PC-9 (cell line): ENCODE measurements at regions not wholly inside any gene's neighbourhood (a gene's known extent, or its start where the extent isn't known, plus 50 kb on each side); places are given as distances from the start of the nearest gene placed in this dataset.

ENCODE experiments used
- BruUV-seq: library from RNA; stranded (reverse); fragments of 400-500 nt; replicated peaks from 2 replicates; lab custom pipeline; 2021; lab: Mats Ljungman, UMichigan
- CTCF ChIA-PET: fragments of 300-600 bp; sonication (Branson Sonifier 250); formaldehyde crosslinking; loops from one replicate; lab custom pipeline; 2022; ENCODE audit warnings: antibody characterized with exemption; lab: Charles Lee
- POLR2A ChIA-PET: fragments of 300-600 bp; sonication (Branson Sonifier 250); formaldehyde crosslinking; loops from one replicate; lab custom pipeline; 2022; ENCODE audit warnings: antibody characterized with exemption; ENCODE audit not compliant: unreplicated experiment; lab: Charles Lee
- DNase-seq, 2 experiments: peaks; one replicate each; pipeline versions ENCODE4 v3.0.0 to v3.0.0-alpha.2; 2015 to 2022; ENCODE audit warnings: mixed read lengths in 1 of 2
- H2AFZ ChIP-seq: fragments of 200-600 bp; sonication (generic); 2 replicates; pipeline ENCODE4 v1.8.1; 2017; ENCODE audit warnings: antibody characterized with exemption
- H3F3A ChIP-seq: fragments of 200-600 bp; sonication (generic); 2 replicates; pipeline ENCODE4 v1.8.1; 2017; ENCODE audit warnings: antibody characterized with exemption, mild to moderate bottlenecking, low read depth; ENCODE audit not compliant: insufficient read depth
- H3K27ac ChIP-seq: fragments of 200-600 bp; sonication (generic); 2 replicates; pipeline ENCODE4 v1.6.1; 2016; ENCODE audit warnings: mixed run types
- H3K27me3 ChIP-seq: fragments of 200-600 bp; sonication (generic); 2 replicates; pipeline ENCODE4 v1.6.1; 2016; ENCODE audit warnings: low read depth, mixed run types; ENCODE audit not compliant: insufficient read depth
- H3K36me3 ChIP-seq: fragments of 200-600 bp; sonication (generic); 2 replicates; pipeline ENCODE4 v1.6.1; 2016; ENCODE audit warnings: low read depth, mixed run types
- H3K4me1 ChIP-seq: fragments of 200-600 bp; sonication (generic); replicated peaks from 2 replicates; pipeline ENCODE4 v1.6.1; 2016; ENCODE audit warnings: mixed run types; ENCODE audit not compliant: insufficient read depth
- H3K4me2 ChIP-seq: fragments of 200-600 bp; sonication (generic); 2 replicates; pipeline ENCODE4 v1.6.1; 2017; ENCODE audit warnings: mixed run types
- H3K4me3 ChIP-seq: fragments of 200-600 bp; sonication (generic); 2 replicates; pipeline ENCODE4 v1.6.1; 2016; ENCODE audit warnings: mixed run types
- H3K79me2 ChIP-seq: fragments of 200-600 bp; sonication (generic); 2 replicates; pipeline ENCODE4 v1.6.1; 2017; ENCODE audit warnings: low read depth, mixed run types
- H3K9me2 ChIP-seq: fragments of 200-600 bp; sonication (generic); 2 replicates; pipeline ENCODE4 v1.8.1; 2017; ENCODE audit warnings: mild to moderate bottlenecking; ENCODE audit not compliant: insufficient read depth
- H3K9me3 ChIP-seq: fragments of 200-600 bp; sonication (generic); 2 replicates; pipeline ENCODE4 v1.8.1; 2016; ENCODE audit warnings: low read depth; ENCODE audit not compliant: insufficient read depth
- H4K20me1 ChIP-seq: fragments of 200-600 bp; sonication (generic); 2 replicates; pipeline ENCODE4 v1.8.1; 2017; ENCODE audit not compliant: insufficient read depth
- EZH2 ChIP-seq: fragments of 200-600 bp; sonication (generic); IDR thresholded peaks from 2 replicates; pipeline ENCODE4 v1.8.0; 2017; ENCODE audit warnings: antibody characterized with exemption, low read depth
- intact Hi-C: fragments of 100-400 bp; cut with micrococcal nuclease; formaldehyde crosslinking; loops from one replicate; pipeline ENCODE4 v1.10.0; 2022; ENCODE audit not compliant: unreplicated experiment
- TF ChIP-seq, protein P1 (sequence below): fragments of 200-600 bp; sonication (generic); conservative IDR thresholded peaks from 2 replicates; pipeline ENCODE4 v1.6.1; 2017; ENCODE audit warnings: mixed run types, antibody characterized with exemption, mild to moderate bottlenecking, moderate library complexity

DNA sequence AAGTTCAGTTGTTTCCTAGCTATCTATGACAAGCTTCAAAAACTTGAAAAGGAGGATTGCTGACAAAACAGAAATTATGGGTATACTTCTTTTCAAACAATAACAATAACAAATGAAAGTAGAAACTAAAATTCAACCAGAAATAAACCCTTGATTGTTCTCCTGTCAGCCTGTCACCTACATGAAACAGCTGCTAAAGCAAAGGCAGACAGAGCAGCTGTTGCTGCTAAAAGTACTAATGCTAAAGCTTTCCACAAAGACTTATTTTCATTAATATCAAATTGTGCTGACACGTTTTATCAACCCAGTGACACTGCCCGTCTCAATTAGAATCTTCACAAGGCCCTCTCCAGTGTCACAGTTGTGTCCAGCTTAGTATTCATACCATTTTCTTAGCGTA is 533.2 kb upstream of the GBE1 start:
- Histone ChIP-seq H3K9me3 (no peaks in the 10 kb centered on the region), H3K27me3 (no peaks in the 10 kb centered on the region), H2AFZ (no peak overlapping the region; the same call in 1 of the 2 replicates), H3K79me2 (no peaks in the 10 kb centered on the region), H3F3A (no peaks in the 10 kb centered on the region), H3K4me3 (no peak overlapping the region), H3K4me1 (no peaks in the 10 kb centered on the region), H3K9me2 (no peaks in the 10 kb centered on the region), H3K4me2 (no peak overlapping the region), H3K27ac (no peak overlapping the region), H4K20me1 (no peaks in the 10 kb centered on the region), H3K36me3 (no peaks in the 10 kb centered on the region)
- ChIA-PET POLR2A (no interaction called here), CTCF (no interaction called here)
- BruUV-seq: no TSS peak
- no peak for DNase-seq
- intact Hi-C loops: no loop called here
- TF ChIP-seq, protein P1, sequence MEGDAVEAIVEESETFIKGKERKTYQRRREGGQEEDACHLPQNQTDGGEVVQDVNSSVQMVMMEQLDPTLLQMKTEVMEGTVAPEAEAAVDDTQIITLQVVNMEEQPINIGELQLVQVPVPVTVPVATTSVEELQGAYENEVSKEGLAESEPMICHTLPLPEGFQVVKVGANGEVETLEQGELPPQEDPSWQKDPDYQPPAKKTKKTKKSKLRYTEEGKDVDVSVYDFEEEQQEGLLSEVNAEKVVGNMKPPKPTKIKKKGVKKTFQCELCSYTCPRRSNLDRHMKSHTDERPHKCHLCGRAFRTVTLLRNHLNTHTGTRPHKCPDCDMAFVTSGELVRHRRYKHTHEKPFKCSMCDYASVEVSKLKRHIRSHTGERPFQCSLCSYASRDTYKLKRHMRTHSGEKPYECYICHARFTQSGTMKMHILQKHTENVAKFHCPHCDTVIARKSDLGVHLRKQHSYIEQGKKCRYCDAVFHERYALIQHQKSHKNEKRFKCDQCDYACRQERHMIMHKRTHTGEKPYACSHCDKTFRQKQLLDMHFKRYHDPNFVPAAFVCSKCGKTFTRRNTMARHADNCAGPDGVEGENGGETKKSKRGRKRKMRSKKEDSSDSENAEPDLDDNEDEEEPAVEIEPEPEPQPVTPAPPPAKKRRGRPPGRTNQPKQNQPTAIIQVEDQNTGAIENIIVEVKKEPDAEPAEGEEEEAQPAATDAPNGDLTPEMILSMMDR: no peak
- no peak for TF ChIP-seq EZH2

DNA sequence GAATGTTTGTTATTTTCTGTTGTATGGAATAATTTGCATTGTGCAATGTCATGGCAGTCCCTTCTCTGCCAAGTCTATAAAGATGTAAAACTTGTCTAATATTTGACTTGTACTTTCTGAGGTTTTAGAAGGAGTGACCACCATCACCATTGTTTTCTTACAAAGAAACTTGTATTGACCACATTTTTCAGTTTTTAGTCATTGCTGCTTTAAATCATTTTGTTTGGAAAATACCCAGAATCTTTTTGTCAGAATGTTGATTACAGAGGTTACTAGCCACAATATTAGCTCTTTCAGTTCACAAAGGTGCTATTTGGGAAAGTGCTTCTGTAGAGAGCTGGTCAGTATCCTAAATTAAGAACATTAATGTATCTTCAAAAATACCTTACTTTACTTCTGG is 532.4 kb upstream of the GBE1 start:
- H3K36me3 ChIP-seq: no peaks in the 10 kb centered on the region
- H3F3A ChIP-seq: no peaks in the 10 kb centered on the region
- no peak overlapping the region for H3K4me2 ChIP-seq
- no peak overlapping the region for H3K27ac ChIP-seq
- POLR2A ChIA-PET: no interaction called here
- no peaks in the 10 kb centered on the region for H3K4me1 ChIP-seq
- no peaks in the 10 kb centered on the region for H3K27me3 ChIP-seq
- no peak overlapping the region for H3K4me3 ChIP-seq
- H2AFZ ChIP-seq: no peak overlapping the region
- BruUV-seq: no TSS peak
- DNase-seq: no peak
- intact Hi-C loops: no loop called here
- H3K9me2 ChIP-seq: no peaks in the 10 kb centered on the region
- CTCF ChIA-PET: no interaction called here
- H4K20me1 ChIP-seq: no peaks in the 10 kb centered on the region
- no peaks in the 10 kb centered on the region for H3K9me3 ChIP-seq
- TF ChIP-seq EZH2: no peak
- TF ChIP-seq, protein P1: no peak
- no peaks in the 10 kb centered on the region for H3K79me2 ChIP-seq

DNA sequence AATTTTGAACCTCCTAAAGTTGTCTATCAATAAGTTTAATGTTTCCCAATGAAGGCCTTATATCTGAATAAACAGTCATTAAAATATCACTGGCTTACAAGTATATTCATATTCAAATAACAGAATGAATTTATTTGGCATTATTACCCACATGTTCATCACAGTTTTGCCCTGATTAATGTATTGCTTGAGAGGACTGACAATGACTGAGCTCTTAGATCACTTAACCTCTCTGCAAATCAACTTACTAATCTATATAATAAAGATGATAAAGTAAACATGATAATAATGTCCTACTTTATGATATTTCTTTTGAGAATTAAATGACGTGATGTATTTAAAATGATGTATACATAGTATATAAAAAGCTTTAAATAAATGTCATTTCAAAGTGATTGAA is 532.0 kb upstream of the GBE1 start:
- ChIA-PET POLR2A (no interaction called here), CTCF (no interaction called here)
- intact Hi-C loops: no loop called here
- Histone ChIP-seq H3K4me1 (no peaks in the 10 kb centered on the region), H3F3A (no peaks in the 10 kb centered on the region), H4K20me1 (no peaks in the 10 kb centered on the region), H3K4me3 (no peak overlapping the region), H3K9me3 (no peaks in the 10 kb centered on the region), H3K27me3 (no peaks in the 10 kb centered on the region), H2AFZ (no peak overlapping the region), H3K79me2 (no peaks in the 10 kb centered on the region), H3K9me2 (no peaks in the 10 kb centered on the region), H3K36me3 (no peaks in the 10 kb centered on the region), H3K4me2 (no peak overlapping the region), H3K27ac (no peak overlapping the region)
- no peak for DNase-seq
- TF ChIP-seq, protein P1: no peak
- TF ChIP-seq EZH2: no peak
- BruUV-seq: no TSS peak
